Astrocyte of the hippocampus (primary cell): ENCODE measurements at regions not wholly inside any gene's neighbourhood (a gene's known extent, or its start where the extent isn't known, plus 50 kb on each side); places are given as distances from the start of the nearest gene placed in this dataset.
"Not testable (repeated sequence)": the region's sequence is repeated elsewhere in the genome, so short reads cannot be mapped to it uniquely, and the experiment has no call there.

Experiments
- DNase-seq: peaks from one replicate; pipeline ENCODE4 v3.0.0; 2011; ENCODE audit warnings: low read depth, low spot score

DNA sequence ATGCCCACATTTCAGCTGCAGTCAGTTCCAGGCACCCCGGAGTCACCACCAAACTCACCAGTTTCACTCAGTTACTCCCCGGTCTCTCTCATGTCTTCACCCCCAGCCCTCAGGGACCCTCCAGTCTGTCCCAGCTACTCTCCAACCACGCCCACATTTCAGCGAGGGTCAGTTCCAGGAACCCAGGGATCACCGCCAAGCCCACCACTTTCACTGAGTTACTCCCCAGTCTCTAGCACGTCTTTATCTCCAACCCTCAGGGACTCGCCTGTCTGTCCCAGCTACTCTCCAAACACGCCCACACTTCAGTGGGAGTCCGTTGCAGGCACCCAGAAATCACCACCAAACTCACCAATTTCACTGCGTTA is 337.5 kb downstream of the CWH43 start:
- DNase-seq = not testable (repeated sequence)
